ENCODE measurements at regions not wholly inside any gene's neighbourhood (a gene's known extent, or its start where the extent isn't known, plus 50 kb on each side); places are given as distances from the start of the nearest gene placed in this dataset.

DNA sequence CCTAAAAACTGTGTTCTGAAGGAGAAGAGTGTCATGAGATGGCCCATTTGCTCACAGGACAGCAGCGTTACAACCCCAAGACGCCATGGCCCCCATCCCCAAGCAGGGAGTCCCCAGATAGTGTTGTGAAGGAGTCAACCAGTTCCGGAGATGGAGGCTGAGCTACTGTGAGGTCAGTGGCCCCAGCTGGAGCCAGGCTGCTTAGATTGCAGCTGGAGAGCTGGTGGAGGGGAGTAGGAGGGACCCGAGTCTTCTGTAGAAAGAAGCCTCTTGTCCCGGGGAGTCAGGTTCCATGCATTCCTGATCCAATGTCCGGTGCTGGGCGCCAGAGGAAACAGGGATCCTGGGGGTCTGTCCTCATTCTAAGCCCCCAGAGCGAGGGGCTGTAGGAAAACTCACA, 93.5 kb upstream of the SIM2 start:
- no peak overlapping the region for H3K4me3 ChIP-seq (replicated peaks; ENCODE audit: insufficient read depth, low read length)
- no peaks in the 10 kb centered on the region for H3K27me3 ChIP-seq (ENCODE audit: insufficient read depth, poor library complexity, severe bottlenecking)
- TF ChIP-seq SPI1 (IDR thresholded peaks at IDR 0.05; ENCODE audit: borderline replicate concordance, low read depth) = no peak
- no peak for DNase-seq (ENCODE audit: low read depth in 1 of 2, low spot score in 1 of 2)
- H3K27ac ChIP-seq (replicated peaks) = no peak overlapping the region

DNA sequence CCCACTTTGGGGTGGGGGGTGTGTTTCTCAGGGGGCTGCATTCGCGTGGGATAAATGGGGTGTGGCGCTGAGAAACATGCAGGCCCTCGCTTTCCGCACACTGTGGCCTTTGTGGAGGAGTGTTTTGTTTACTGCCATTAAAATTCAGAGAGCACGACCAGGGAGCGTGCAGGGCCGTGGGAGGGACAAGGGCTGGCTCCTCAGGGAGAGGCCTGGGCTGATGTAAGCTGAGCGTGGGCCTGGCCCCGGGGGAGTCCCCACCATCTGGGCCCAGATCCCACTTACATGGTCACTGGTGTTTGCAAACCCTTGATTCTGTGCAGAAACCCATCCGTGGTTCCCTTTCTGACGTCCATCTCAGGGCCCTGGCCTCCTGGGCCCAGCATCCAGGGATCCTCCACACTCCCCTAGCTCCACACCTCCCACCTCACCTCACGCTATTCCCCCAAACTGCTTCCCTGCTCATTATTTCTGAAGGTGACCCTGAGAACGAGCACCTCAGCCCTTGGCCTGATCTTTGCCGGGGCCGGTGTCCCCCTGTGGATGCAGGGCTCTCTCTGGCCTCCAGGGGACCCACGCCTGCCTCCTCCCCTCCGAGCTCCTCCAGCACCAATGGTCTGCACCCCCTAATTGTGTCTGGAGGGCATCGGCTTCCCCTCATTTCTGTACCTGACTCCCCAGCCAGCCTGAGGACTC, 92.5 kb upstream of the SIM2 start:
- H3K27me3 ChIP-seq (ENCODE audit: insufficient read depth, poor library complexity, severe bottlenecking) = no peaks in the 10 kb centered on the region
- no peak for TF ChIP-seq SPI1 (IDR thresholded peaks at IDR 0.05; ENCODE audit: borderline replicate concordance, low read depth)
- no peak overlapping the region for H3K27ac ChIP-seq (replicated peaks)
- no peak for DNase-seq (ENCODE audit: low read depth in 1 of 2, low spot score in 1 of 2)
- H3K4me3 ChIP-seq (replicated peaks; ENCODE audit: insufficient read depth, low read length) = no peak overlapping the region

DNA sequence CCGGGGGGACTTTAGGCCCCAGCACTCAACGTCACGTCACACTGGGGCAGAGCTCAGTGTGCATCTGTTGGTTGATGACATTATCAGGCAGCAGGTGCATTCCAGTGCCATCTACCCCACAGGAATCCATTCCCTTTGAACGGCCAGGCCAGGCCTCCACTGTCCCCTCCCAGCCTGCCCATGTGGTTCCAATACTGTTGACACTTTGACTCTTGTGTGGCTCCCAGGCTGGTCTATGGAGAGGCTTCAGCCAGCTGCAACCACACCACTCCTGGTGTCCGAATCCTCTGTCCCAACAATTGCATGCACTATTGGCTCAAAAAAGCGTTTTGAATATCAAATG, 92.0 kb upstream of the SIM2 start:
- Histone ChIP-seq H3K27me3 (ENCODE audit: insufficient read depth, poor library complexity, severe bottlenecking) (no peaks in the 10 kb centered on the region), H3K27ac (replicated peaks) (no peak overlapping the region), H3K4me3 (replicated peaks; ENCODE audit: insufficient read depth, low read length) (no peak overlapping the region)
- no peak for DNase-seq (ENCODE audit: low read depth in 1 of 2, low spot score in 1 of 2)
- TF ChIP-seq, protein P1, sequence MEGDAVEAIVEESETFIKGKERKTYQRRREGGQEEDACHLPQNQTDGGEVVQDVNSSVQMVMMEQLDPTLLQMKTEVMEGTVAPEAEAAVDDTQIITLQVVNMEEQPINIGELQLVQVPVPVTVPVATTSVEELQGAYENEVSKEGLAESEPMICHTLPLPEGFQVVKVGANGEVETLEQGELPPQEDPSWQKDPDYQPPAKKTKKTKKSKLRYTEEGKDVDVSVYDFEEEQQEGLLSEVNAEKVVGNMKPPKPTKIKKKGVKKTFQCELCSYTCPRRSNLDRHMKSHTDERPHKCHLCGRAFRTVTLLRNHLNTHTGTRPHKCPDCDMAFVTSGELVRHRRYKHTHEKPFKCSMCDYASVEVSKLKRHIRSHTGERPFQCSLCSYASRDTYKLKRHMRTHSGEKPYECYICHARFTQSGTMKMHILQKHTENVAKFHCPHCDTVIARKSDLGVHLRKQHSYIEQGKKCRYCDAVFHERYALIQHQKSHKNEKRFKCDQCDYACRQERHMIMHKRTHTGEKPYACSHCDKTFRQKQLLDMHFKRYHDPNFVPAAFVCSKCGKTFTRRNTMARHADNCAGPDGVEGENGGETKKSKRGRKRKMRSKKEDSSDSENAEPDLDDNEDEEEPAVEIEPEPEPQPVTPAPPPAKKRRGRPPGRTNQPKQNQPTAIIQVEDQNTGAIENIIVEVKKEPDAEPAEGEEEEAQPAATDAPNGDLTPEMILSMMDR (IDR thresholded peaks at IDR 0.05; ENCODE audit: insufficient read depth, low read length) = no peak
- TF ChIP-seq POLR2AphosphoS5 (IDR thresholded peaks at IDR 0.05; ENCODE audit: low read depth) (no peak), SPI1 (IDR thresholded peaks at IDR 0.05; ENCODE audit: borderline replicate concordance, low read depth) (no peak), GABPA (IDR thresholded peaks at IDR 0.05; ENCODE audit: low read depth) (no peak)
- TF ChIP-seq, protein P2, sequence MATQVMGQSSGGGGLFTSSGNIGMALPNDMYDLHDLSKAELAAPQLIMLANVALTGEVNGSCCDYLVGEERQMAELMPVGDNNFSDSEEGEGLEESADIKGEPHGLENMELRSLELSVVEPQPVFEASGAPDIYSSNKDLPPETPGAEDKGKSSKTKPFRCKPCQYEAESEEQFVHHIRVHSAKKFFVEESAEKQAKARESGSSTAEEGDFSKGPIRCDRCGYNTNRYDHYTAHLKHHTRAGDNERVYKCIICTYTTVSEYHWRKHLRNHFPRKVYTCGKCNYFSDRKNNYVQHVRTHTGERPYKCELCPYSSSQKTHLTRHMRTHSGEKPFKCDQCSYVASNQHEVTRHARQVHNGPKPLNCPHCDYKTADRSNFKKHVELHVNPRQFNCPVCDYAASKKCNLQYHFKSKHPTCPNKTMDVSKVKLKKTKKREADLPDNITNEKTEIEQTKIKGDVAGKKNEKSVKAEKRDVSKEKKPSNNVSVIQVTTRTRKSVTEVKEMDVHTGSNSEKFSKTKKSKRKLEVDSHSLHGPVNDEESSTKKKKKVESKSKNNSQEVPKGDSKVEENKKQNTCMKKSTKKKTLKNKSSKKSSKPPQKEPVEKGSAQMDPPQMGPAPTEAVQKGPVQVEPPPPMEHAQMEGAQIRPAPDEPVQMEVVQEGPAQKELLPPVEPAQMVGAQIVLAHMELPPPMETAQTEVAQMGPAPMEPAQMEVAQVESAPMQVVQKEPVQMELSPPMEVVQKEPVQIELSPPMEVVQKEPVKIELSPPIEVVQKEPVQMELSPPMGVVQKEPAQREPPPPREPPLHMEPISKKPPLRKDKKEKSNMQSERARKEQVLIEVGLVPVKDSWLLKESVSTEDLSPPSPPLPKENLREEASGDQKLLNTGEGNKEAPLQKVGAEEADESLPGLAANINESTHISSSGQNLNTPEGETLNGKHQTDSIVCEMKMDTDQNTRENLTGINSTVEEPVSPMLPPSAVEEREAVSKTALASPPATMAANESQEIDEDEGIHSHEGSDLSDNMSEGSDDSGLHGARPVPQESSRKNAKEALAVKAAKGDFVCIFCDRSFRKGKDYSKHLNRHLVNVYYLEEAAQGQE (IDR thresholded peaks at IDR 0.05; ENCODE audit: insufficient replicate concordance, low read depth) = no peak

DNA sequence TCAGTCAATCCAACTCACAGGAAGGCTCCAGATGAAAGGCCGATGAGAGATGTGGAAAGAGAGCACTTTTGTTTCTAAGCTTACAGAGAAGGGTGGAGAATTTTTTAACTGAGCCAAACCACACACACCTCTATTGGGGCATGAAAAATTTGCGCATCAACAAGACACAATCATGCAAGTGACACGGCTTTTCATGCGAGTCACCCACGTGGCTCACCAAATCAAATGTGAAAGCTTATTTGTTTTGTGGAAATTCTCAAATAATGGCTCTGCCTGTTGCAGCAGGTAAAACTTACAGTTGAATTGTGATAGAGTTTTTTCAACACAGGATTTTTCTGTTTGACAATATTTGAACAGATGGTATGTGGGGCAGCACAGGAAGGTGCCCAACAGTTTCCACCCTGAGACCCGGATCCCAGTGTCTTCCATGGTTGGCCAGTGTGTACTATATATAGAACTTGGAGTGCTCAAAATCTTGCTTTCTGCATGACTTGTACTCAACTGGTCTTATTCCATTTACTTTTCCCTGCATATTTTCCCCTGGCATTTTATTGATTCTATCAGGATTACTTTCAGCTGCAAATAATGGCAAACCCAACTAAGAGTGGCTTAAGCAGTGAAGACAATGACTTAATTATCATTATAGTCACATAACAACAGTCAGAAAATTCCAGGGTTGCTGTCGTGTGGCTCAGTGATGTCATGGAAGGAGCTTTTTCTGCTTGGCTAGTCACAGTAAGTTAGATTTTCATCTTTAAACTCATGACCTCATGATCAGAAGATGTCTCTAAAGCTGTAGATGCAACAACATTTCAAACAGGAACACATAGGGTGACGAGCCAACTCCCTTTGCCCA, 90.6 kb upstream of the SIM2 start:
- TF ChIP-seq, protein P1 (IDR thresholded peaks at IDR 0.05; ENCODE audit: insufficient read depth, low read length) = no peak
- no peak for TF ChIP-seq SPI1 (IDR thresholded peaks at IDR 0.05; ENCODE audit: borderline replicate concordance, low read depth)
- TF ChIP-seq, protein P2 (IDR thresholded peaks at IDR 0.05; ENCODE audit: insufficient replicate concordance, low read depth) = no peak
- no peak for TF ChIP-seq GABPA (IDR thresholded peaks at IDR 0.05; ENCODE audit: low read depth)
- no peak for TF ChIP-seq POLR2AphosphoS5 (IDR thresholded peaks at IDR 0.05; ENCODE audit: low read depth)

More for the DNA sequence above, 90.6 kb upstream of the SIM2 start:
- Histone ChIP-seq H3K4me3 (replicated peaks; ENCODE audit: insufficient read depth, low read length) (no peak overlapping the region), H3K27me3 (ENCODE audit: insufficient read depth, poor library complexity, severe bottlenecking) (no peaks in the 10 kb centered on the region), H3K27ac (replicated peaks) (no peak overlapping the region)
- no peak for DNase-seq (ENCODE audit: low read depth in 1 of 2, low spot score in 1 of 2)
